Upper lobe of left lung (tissue), 4 donors: ENCODE measurements at regions not wholly inside any gene's neighbourhood (a gene's known extent, or its start where the extent isn't known, plus 50 kb on each side); places are given as distances from the start of the nearest gene placed in this dataset.

Experiments
- CTCF ChIP-seq, 6 experiments: fragments of 450-650 bp in 4 of 6; fragments of 200-600 bp in 2 of 6; sonication (generic) in 2 of 6; IDR thresholded peaks; one replicate each; pipeline ENCODE4 v1.5.1; 2016 to 2019; ENCODE audit warnings: antibody characterized with exemption in 6 of 6
- POLR2A ChIP-seq, 4 donors: fragments of 450-650 bp; IDR thresholded peaks; one replicate each; pipeline ENCODE4 v1.5.1; 2016 to 2017; ENCODE audit warnings: antibody characterized with exemption in 4 of 4, mild to moderate bottlenecking in 2 of 4
- POLR2AphosphoS5 ChIP-seq, 2 donors: sonication (generic); formaldehyde crosslinking; IDR thresholded peaks; one replicate each; pipeline ENCODE4 v1.5.1; 2017; ENCODE audit warnings: antibody characterized with exemption in 2 of 2

DNA sequence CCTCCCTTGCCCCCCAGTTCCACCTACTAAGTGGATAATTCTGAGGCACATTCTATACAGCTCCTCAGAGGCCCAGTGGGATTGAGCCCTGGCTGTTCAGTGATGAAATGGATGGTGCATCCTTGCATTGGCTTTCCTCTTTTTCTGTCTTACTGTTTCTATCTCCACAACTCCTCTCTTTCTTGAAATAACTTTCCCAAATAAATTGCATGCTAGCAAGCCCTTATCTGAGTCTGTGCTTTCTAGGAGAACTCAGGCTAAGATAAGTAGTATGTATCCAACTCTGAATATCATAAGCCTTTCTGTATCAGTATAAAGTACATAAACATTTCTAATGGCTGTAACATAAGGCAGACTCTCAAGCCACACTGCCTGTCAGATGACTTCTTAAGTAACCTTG, 603.8 kb upstream of the USP24 start:
- TF ChIP-seq POLR2A (IDR thresholded peaks at IDR 0.05) (no peak), CTCF (IDR thresholded peaks at IDR 0.05) (no peak), POLR2AphosphoS5 (IDR thresholded peaks at IDR 0.05) (no peak)
